Neural cell (in vitro differentiated cells): ENCODE measurements at regions not wholly inside any gene's neighbourhood (a gene's known extent, or its start where the extent isn't known, plus 50 kb on each side); places are given as distances from the start of the nearest gene placed in this dataset.
"Not testable (repeated sequence)": the region's sequence is repeated elsewhere in the genome, so short reads cannot be mapped to it uniquely, and the experiment has no call there.

Experiments used
- CTCF ChIP-seq: fragments of 450-650 bp; IDR thresholded peaks from 2 replicates; pipeline ENCODE4 v1.5.1; 2014; ENCODE audit warnings: antibody characterized with exemption, mild to moderate bottlenecking, moderate library complexity; ENCODE audit not compliant: poor library complexity, severe bottlenecking
- EP300 ChIP-seq: fragments of 450-650 bp; conservative IDR thresholded peaks from 2 replicates; pipeline ENCODE4 v1.6.1; 2014; ENCODE audit warnings: antibody characterized with exemption, mild to moderate bottlenecking, moderate library complexity; ENCODE audit not compliant: poor library complexity, severe bottlenecking
- EZH2 ChIP-seq: fragments of 200-600, 300-800 bp; shearing (Covaris generic), sonication (generic); IDR thresholded peaks from 2 replicates; pipeline ENCODE4 v1.6.1; 2014; ENCODE audit warnings: antibody characterized with exemption, low read length, borderline replicate concordance, mild to moderate bottlenecking; ENCODE audit not compliant: insufficient read depth, poor library complexity, severe bottlenecking
- MXI1 ChIP-seq: fragments of 450-650 bp; conservative IDR thresholded peaks from 2 replicates; pipeline ENCODE4 v1.6.1; 2014; ENCODE audit warnings: antibody characterized with exemption, mild to moderate bottlenecking; ENCODE audit not compliant: poor library complexity, severe bottlenecking
- RAD21 ChIP-seq: fragments of 450-650 bp; conservative IDR thresholded peaks from 2 replicates; pipeline ENCODE4 v1.6.1; 2014; ENCODE audit warnings: antibody characterized with exemption, mild to moderate bottlenecking, moderate library complexity

- not testable (repeated sequence) for TF ChIP-seq CTCF, RAD21, MXI1, EZH2, EP300
Observed at GRCh38 chr1:176396604-176397395, 66.2 kb upstream of the PAPPA2 start.
